Right atrium auricular region (tissue), 2 donors: ENCODE measurements at regions not wholly inside any gene's neighbourhood (a gene's known extent, or its start where the extent isn't known, plus 50 kb on each side); places are given as distances from the start of the nearest gene placed in this dataset.
"Not testable (repeated sequence)": the region's sequence is repeated elsewhere in the genome, so short reads cannot be mapped to it uniquely, and the experiment has no call there.

Source experiments
- DNase-seq: peaks from one replicate; pipeline ENCODE4 v3.0.0-alpha.2; 2019; ENCODE audit warnings: low spot score
- H3K27ac ChIP-seq, 2 donors: fragments of 200-600 bp; sonication (generic); 1 replicate in 1 of 2; 2 replicates in 1 of 2; pipeline ENCODE4 v1.5.1; 2016 to 2019
- H3K27me3 ChIP-seq, 2 donors: fragments of 200-600 bp; sonication (generic); one replicate each; pipeline versions ENCODE4 v1.5.1 to v1.6.0; 2017 to 2019
- H3K36me3 ChIP-seq: fragments of 200-600 bp; sonication (generic); one replicate; pipeline ENCODE4 v1.5.1; 2016
- H3K4me1 ChIP-seq, 2 donors: fragments of 200-600 bp; sonication (generic); one replicate each; pipeline versions ENCODE4 v1.5.1 to v1.6.0; 2017 to 2019
- H3K4me3 ChIP-seq, 2 donors: fragments of 200-600 bp; sonication (generic); 1 replicate in 1 of 2; 2 replicates in 1 of 2; pipeline ENCODE4 v1.5.1; 2017 to 2019; ENCODE audit warnings: mild to moderate bottlenecking in 1 of 2, moderate library complexity in 1 of 2
- H3K9me3 ChIP-seq, 2 donors: fragments of 200-600 bp; sonication (generic); one replicate each; pipeline ENCODE4 v1.5.1; 2019
- CTCF ChIP-seq, 2 donors: fragments of 200-600 bp; sonication (generic); IDR thresholded peaks; one replicate each; pipeline ENCODE4 v1.5.1; 2019; ENCODE audit warnings: antibody characterized with exemption in 2 of 2

DNA sequence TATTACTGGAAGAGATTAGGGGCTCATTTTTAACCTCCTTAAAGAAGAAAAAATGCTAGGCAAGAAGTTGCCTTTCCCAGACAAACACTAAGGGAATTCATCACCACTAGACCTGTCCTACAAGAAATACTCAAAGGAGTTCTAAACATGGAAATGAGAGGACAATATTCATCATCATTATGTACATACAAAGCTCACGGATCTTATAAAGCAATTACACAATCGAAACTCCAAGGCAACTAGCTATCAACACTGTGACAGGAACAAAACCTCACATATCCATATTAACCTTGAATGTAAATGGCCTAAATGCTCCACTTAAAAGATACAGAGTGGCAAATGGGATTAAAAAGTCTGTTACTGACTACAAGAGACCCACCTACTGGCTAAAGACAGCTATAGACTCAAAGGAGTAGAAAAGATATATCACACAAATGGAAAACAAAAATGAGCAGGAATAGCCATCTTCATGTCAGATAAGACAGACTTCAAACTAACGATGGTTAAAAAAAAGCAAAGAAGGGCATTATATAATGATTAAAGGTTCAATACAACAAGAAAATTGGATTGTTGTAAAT lies 246.6 kb downstream of the ADRA2A start:
- no peaks in the 10 kb centered on the region for H3K36me3 ChIP-seq
- no peak for TF ChIP-seq CTCF (IDR thresholded peaks at IDR 0.05)
- no peak overlapping the region for H3K27ac ChIP-seq
- no peaks in the 10 kb centered on the region for H3K27me3 ChIP-seq
- H3K4me1 ChIP-seq = no peaks in the 10 kb centered on the region
- H3K9me3 ChIP-seq = no peaks in the 10 kb centered on the region
- no peak for DNase-seq
- no peak overlapping the region for H3K4me3 ChIP-seq

GRCh38 chr10:111332174-111332573 lies 255.3 kb downstream of the ADRA2A start:
- H3K4me1 ChIP-seq, H3K4me3 ChIP-seq, DNase-seq: not testable (repeated sequence)

DNA sequence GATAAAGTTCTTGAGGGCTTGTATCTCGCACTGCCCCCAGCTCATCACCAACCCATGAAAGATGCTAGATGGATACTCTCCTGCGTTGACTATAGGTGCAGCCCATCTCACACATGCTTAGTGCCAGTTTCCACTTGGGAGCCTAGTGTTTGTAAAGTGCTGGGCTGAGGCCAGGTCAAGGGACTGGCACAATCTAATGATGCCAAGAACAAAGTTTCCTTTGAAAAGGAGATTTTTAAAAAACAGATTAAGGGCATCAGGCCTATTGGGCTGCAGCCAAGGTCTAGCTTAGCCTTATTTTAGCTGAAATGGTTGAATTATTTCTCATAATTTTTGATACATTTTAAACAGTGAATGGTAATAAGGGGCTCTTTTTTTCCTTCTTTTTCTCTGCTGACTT lies 259.0 kb downstream of the ADRA2A start:
- TF ChIP-seq CTCF (IDR thresholded peaks at IDR 0.05) = no peak
- Histone ChIP-seq H3K4me1 (no peaks in the 10 kb centered on the region), H3K27me3 (no peaks in the 10 kb centered on the region), H3K9me3 (peaks cover 0 to 11% of the 10 kb centered on the region in 2 donors), H3K27ac (no peak overlapping the region), H3K4me3 (no peak overlapping the region), H3K36me3 (no peaks in the 10 kb centered on the region)
- DNase-seq = no peak

More at GRCh38 chr10:111332174-111332573, 255.3 kb downstream of the ADRA2A start:
- not testable (repeated sequence) for H3K9me3 ChIP-seq, H3K27me3 ChIP-seq, H3K27ac ChIP-seq, H3K36me3 ChIP-seq

- no peaks in the 10 kb centered on the region for H3K36me3 ChIP-seq
- H3K4me3 ChIP-seq = no peak overlapping the region
- peaks cover 0 to 21% of the 10 kb centered on the region in 2 donors for H3K9me3 ChIP-seq
- H3K27ac ChIP-seq = no peak overlapping the region
- DNase-seq = no peak
- H3K27me3 ChIP-seq = no peaks in the 10 kb centered on the region
- no peak for TF ChIP-seq CTCF (IDR thresholded peaks at IDR 0.05)
- H3K4me1 ChIP-seq = no peaks in the 10 kb centered on the region
These were observed 261.2 kb downstream of the ADRA2A start for GRCh38 chr10:111338035-111338434.

- Histone ChIP-seq H3K4me1 (no peaks in the 10 kb centered on the region), H3K9me3 (peaks cover 0 to 18% of the 10 kb centered on the region in 2 donors), H3K27me3 (no peaks in the 10 kb centered on the region), H3K27ac (no peak overlapping the region), H3K36me3 (no peaks in the 10 kb centered on the region), H3K4me3 (no peak overlapping the region)
- no peak for DNase-seq
- no peak for TF ChIP-seq CTCF (IDR thresholded peaks at IDR 0.05)
These were observed 262.0 kb downstream of the ADRA2A start for GRCh38 chr10:111338805-111339204.

DNA sequence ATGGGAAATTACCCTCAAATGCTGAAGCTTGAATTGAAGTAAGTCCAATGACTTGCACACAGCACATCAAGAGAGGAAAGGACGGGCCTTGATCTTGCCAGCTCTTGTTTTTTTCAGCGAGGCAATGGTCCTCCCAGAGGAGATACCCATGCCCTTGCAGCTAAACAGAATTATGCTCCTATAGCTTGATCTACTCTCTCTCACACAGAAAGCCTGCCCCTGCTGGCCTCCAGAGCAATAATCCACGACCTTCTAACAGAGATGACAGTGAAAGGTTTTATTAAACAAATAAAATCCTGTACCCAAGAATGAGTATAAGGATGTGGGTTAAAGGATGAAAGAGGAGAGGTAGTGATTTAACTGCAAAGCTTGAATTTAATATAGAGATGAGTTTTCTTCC lies 268.0 kb downstream of the ADRA2A start:
- no peaks in the 10 kb centered on the region for H3K4me1 ChIP-seq
- TF ChIP-seq CTCF (IDR thresholded peaks at IDR 0.05) = no peak
- H3K27ac ChIP-seq = no peak overlapping the region
- no peaks in the 10 kb centered on the region for H3K27me3 ChIP-seq
- no peak for DNase-seq
- H3K36me3 ChIP-seq = no peaks in the 10 kb centered on the region
- no peak overlapping the region for H3K4me3 ChIP-seq
- H3K9me3 ChIP-seq = peaks cover 0 to 18% of the 10 kb centered on the region in 2 donors
